ENCODE measurements at regions not wholly inside any gene's neighbourhood (a gene's known extent, or its start where the extent isn't known, plus 50 kb on each side); places are given as distances from the start of the nearest gene placed in this dataset.
"Not testable (repeated sequence)": the region's sequence is repeated elsewhere in the genome, so short reads cannot be mapped to it uniquely, and the experiment has no call there.

DNA sequence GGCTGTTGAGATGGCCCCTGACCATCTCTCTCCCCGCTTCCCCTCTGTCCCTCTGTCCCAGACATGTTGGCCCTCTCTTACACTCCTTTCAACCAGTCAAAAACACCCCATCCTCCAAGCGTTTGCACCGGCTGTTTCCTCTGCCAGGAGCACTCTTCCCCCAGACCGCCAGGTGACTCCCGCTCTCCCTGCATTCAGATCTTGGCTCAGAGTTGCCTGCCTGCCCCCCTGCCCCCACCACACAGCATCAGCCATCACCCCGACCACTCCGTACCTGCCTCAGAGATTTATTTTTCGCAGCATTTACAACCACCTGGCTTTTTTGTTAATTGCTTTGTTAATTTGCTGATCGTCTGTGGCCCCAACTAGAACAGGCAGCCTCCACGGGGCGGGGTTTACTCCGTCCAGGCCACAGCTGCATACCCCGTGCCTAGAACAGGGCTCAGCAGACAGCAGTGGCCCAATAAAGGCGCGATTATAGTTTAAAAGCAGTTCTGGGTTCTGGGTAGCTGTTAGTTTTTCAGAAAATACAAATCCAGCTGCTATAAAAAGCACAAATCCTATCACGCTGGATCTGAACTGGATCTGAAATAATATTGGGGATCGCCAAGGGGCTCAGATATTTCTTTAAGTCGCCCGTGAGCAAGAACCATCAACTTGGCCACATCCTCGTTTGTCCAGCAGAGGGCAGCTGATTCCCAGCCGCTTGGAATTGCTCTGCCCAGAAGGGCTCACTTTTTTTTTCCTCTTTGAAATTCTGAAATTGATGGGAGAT is 173.6 kb downstream of the IRF8 start:
- DNase-seq (ENCODE audit: low read depth in 4 of 4, low spot score in 3 of 4) = peak; percentile 51 to 62 (median 54)

DNA sequence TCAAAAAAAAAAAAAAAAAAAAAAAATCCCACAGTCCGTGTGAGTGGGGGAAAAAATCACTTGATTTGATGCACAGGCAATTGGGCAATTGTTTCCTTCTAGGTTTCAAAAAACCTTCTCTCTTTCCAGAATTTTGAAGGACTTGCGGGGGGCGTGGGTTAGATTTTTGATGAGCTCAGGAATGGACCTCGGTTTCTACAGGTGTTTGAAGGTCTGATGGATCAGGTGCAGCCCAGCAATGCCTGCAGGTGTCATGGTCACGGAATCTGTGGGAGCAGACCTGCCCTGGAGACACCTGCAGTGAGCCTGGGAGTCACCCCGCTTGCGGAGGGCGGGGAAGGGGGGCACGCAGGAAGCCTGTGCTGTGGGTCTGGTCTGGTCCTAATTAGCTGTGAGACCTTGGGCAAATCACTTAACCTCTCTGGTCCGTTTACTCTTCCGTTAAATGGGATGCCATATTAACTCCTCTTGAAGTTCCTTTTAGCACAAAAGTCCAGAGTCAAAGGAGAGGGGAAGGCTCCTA is 174.2 kb downstream of the IRF8 start:
- no peak for DNase-seq (ENCODE audit: low read depth in 4 of 4, low spot score in 3 of 4)

DNA sequence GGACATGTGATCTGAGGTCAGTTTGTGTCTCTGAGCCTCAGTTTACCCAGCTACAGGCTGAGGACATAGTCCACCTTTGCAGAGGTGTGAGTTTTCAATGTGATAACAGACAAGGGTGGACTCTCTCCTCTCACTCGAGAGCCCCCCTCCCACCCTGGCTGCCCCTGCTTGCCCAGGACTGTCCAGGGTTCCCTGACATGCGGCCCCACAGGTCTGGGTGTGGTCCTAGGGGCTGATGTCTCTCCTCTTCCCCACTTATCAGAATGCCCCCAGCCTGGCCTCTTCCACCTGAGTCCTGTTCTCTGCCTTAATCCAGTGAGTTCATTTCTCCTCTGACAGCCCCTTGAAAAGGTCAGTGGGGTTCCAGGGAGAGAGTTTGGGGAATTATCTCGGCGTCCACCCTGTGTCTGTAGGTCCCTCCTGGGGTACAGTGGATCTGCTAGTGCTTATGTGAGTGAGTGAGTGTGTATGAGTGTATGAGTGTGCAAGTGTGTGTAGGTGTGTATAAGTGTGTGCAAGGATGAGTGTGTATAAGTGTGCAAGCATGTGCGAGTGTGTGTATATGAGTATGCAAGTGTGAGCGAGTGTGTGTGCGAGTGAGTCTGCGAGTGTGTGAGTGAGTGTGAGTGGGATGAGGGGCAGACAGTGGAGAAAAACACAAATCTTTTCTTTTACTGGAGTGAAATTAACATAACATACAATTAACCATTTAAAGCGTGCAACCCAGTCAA is 175.0 kb downstream of the IRF8 start:
- DNase-seq (ENCODE audit: low read depth in 4 of 4, low spot score in 3 of 4) = no peak

DNA sequence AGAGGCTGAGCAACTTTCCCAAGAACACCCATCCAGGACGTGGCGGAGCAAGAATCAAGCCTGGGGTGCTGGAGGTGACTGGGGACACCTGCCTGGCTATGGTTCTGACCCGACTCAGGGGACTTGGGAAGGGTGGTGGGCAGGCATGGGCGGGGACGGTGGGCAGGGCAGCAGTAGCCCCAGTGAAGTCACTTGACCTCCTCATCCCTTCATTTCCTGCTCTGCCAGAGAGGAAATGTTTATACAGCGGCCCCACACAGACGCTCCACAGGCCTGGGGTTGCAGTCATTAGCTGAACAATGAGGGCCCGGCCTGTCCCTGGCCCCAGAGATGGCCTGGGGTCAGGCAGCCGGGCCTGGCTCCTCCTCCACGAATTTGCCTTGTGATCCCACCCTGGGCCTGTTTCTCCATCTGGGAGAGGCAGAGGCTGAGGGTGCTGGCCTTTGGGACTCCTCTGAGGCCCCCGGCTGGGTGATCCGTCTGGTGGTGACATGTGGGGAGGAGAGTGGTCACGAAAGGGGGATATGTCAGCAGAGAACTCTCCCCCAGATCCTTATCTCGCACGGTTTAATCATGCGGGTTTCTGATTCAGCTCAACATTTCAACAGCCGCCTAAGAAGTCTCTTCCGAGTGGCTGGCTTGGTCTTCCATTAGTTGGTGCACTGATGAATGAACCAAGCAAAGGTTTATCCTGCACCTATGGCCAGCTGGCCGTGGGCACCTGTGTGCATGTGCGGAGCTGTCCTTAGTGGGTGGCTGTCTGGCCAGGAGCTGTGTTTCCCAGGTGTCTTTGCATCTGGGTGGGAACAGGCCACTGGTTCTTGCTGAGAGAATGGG is 175.9 kb downstream of the IRF8 start:
- no peak for DNase-seq (ENCODE audit: low read depth in 4 of 4, low spot score in 3 of 4)

DNA sequence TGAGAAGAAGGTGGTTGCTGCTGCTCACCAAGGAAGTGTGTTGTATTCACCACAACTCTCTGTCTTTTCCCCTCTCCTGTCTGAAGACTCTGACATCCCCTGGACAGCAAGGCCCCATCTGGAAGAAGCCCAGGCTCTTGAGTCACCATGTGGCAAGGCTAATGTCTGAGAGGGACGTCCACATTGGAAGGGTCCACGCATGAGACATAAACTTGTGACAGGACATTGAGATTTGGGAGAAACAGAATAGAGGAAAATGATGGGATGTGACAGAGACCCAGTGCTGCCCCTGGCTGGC is 176.5 kb downstream of the IRF8 start:
- no peak for DNase-seq (ENCODE audit: low read depth in 4 of 4, low spot score in 3 of 4)

DNA sequence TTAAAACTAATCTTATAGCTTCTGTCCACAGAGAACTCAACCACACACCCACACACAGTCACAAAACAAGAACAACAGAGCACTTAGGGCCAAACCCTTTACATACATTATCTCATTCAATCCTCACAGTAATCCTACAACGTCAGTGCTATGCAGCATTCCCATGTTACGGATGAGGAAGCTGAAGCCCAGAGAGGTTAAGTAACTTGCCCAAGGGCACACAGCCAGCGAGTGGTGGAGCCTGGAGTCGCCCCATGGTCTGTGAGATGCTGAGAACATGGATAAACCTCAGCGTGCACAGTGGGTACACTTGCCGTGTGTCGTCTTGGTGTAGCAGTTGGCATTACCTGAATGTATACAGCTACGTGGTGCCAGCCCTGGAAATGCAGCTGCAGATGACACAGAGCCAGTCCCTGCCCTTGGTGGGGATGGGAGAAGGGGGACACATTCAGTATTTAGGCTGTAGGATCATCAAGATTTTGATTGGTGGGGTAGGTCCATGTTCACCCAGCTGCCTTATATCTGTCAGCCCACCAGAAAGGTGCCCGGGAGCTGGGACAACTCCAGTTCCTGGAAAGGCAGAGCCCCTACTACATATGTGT is 177.0 kb downstream of the IRF8 start:
- DNase-seq (ENCODE audit: low read depth in 4 of 4, low spot score in 3 of 4) = no peak

DNA sequence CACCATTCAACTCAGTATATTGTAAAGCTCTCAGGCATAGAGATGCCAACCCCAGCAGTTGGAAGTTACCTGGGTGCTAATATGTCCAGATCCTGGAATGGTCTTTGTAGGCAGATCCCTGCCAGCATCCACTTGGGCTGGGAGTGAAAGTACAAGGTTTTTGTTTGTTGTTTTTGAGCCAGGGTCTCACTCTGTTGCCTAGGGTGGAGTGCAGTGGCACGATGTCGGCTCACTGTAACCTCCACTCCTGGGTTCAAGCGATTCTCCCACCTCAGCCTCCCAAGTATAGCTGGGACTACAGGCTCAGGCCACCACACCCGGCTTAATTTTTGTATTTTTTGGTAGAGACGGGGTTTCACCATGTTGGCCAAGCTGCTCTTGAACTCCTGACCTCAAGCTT is 177.6 kb downstream of the IRF8 start:
- no peak for DNase-seq (ENCODE audit: low read depth in 4 of 4, low spot score in 3 of 4)

DNA sequence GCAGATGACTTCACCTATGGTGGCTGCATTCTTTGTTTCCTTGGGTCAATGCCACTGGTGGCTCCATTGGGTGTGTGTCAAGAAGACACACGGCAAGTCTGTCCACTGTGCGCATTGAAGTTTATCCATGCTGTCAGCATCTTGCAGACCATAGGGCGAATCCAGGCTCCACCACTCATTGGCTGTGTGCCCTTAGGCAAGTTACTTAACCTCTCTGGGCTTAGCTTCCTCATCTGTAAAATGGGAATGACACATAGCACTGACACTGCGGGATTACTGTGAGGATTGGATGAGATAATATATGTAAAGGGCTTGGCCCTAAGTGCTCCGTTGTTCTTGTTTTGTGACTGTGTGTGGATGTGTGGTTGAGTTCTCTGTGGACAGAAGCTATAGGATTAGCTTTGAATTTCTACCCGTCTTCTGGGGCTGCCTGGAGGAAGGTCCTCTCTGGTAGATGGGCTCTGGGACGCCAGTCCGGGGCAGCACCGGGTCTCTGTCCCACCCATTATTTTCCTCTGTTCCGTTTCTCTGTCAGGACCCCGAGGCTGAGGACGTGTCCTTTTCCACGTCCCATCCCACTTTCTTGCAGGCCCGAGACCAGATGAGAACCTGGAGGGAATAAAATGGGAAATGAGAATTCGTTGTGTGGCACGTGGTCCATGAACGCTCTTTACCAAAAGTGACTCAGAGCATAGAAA is 178.4 kb downstream of the IRF8 start:
- DNase-seq (ENCODE audit: low read depth in 4 of 4, low spot score in 3 of 4) = no peak

DNA sequence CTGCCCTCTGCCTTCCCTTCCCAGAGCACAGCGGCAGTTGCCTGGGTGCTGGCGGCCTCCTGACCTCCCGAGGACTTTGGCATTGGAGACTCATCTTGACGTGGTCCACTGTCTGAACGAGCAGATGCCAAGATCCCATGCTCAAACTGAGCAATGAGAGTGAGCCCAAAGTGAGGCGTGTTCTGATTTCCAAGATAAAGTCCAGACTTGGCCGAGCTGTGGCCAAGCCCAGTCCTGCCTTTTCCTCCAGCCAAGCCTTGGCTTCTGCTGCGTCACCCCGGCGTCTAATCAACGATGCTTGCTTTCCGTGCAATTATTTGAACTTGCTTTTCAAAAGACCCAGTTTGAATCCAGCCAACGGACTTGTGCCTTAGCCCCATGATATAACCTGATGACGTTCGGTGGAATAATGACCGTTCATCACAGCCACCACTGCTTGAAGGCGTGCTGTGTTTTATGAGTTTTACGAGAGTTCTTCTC is 179.2 kb downstream of the IRF8 start:
- no peak for DNase-seq (ENCODE audit: low read depth in 4 of 4, low spot score in 3 of 4)

DNA sequence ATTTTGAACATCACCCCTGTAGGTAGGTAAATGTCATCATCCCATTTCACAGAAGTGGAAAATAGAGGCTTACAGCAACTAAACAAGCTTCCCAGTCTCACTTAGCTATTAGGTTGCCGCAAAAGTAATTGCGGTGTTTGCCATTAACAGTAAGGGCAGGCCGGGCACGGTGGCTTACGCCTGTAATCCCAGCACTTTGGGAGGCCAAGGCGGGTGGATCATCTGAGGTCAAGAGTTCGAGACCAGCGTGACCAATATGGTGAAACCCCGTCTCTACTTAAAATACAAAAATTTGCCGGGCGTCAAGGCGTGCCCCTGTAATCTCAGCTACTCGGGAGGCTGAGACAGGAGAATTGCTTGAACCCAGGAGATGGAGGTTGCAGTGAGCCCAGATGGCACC is 179.7 kb downstream of the IRF8 start:
- not testable (repeated sequence) for DNase-seq (ENCODE audit: low read depth in 4 of 4, low spot score in 3 of 4)

DNA sequence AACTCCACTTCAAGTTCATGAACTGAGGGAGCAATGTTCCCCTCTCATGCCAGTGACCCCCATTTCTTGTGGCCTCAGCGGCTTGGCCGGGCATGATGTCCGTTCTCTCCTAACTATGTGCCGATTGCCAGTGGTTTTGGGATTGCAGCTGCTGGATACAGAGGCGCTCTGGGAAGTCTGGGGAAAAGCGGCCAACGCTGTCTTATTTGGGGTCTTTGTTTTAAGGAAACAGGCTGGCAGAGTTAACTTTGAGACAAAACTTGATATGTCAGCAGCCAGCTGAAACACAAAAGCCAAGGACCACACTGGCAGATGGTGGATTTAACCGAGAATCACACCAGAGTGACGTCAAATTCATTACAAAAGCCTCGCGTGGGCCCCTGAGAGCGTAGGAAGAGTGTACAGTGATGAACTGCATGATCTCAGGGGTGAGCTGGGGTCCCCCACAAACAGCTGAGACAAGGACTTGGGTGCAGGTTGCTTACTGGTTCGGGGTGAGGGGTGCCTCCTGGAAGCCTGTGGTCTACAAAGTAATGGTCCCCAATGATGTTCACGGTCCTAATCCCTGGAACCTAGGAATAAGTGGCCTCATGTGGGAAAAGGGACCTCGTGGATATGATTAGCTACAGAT is 180.4 kb downstream of the IRF8 start:
- DNase-seq (ENCODE audit: low read depth in 4 of 4, low spot score in 3 of 4) = no peak

DNA sequence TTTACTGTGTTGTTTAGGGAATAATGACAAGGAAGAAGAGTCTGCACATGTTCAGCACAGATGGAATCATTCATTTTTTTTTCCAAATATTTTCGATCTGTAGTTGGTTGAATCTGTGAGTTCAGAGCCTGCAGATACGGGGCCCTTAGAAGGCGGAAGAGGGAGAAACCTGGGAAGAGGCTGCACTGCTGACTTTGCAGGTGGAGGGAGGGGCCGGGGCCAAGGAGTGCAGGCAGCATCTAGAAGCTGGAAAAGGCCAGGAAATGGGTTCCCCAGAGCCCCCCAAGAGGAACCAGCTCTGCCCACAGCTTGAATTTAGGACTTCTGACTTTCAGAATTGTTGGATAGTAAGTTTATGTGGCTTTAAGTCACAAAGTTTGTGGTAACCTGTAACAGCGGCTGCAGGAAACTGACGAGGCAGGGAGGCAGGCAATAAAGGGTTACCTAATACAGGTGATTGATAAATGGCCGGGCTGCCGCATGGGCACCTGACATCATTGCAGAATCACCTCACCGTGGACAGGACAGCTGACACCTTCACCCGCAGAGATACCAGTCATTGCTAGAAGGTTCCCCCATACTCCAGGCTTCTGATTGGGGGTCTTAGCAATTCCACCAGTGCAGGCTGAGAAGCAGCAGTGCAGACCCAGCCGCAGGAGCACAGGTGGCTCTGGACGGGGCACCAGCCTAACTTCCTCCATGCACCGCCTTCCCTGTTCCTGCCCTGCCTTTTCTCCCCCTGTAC is 181.3 kb downstream of the IRF8 start:
- DNase-seq (ENCODE audit: low read depth in 4 of 4, low spot score in 3 of 4) = no peak

DNA sequence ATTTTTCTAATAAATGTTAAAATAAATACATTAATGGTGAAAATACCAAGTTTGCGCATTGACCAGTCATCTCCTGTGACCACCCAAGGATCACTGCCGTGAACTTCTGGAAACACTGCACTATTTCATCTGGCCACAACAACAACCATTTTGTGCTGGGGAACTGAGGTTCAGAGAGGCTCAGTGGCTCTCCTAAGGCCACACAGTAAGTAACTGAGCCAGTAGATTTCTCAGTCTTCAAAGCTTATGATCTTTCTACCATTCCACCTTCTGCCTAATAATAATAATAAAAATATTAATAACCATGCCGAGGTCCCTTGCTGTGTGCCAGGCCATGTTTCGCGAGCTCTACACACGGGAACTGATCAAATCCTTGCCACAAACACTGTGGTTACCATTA is 182.0 kb downstream of the IRF8 start:
- DNase-seq (ENCODE audit: low read depth in 4 of 4, low spot score in 3 of 4) = no peak

DNA sequence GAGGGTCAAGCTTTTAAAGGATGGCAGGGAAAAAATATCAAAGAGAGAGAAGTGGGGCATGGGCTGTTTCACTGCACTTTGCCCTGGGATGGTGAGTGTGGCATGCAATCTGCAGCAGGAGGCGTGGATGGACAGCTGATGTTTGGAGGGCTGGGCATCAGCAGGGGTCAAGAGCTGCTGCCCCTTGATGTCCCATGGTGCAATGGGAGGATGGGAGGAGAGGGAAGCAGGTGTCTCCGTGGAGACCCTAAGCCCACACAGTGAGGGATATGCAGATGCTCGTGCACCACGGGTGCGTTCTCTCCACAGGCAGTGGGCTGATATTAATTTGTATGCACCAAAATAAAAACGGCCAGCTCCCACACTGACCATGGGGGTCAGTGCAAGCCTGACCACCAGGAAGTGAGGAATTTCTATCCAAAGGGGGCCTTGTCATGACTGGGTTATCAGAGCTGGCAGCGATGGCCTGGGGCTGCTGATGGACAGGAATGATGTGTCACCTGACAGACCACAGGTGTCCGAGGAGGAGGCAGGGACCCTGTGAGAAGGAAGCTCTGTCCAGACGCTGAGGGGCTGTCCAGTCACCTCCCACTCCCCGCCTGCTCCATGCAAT is 183.6 kb downstream of the IRF8 start:
- DNase-seq (ENCODE audit: low read depth in 4 of 4, low spot score in 3 of 4) = no peak

DNA sequence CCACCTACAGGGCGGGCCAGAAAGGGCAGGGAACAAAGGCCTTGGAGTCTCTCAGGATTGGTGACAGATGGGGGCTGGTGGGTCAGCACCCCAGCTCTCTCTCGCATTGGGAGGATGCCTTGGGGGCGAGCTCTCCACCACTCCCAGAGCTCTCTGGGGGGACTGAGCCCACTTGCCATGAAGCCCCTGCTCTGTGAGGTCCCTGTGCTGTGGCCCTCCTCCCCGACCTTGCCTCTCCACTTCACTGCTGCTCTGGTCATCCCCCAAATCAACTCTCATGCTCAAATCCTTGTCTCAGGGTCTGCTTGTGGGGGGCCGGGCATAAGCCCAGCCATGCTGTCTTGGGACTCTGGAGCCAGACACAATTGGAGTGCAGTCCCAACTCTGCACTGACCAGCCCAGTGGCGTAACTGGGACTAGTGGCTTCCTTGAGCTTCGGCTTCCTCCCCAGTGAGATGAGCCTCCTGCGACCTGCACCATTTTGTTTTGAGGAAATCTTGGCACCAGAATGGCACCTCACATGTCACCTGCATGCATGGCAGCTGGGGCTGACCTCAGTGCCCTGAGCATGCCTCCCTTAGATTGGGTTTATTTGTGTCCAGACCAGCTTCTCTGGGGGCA is 184.5 kb downstream of the IRF8 start:
- DNase-seq (ENCODE audit: low read depth in 4 of 4, low spot score in 3 of 4) = no peak

DNA sequence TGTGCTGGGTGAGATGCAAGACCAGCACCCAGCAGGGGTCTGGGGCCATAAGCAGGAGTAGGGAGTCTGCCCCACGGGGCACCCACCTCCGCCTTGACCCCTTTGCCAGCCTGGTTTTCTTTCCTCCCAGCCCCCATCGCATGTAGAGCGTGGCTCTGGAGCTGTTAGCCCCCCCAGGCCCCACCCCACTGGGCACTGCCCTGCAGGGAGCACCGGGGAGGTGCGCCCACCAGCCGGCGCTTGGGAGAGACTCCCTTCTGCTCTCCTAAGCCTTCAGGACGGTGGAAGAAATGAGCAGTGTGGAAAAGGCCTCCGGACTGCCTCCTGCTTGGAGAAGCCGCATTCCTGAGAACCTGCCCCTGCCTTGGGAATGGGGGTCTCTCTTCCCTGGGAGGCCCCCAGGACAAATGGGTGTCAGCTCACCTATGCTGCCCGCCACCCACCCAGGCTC is 186.2 kb downstream of the IRF8 start:
- no peak for DNase-seq (ENCODE audit: low read depth in 4 of 4, low spot score in 3 of 4)

DNA sequence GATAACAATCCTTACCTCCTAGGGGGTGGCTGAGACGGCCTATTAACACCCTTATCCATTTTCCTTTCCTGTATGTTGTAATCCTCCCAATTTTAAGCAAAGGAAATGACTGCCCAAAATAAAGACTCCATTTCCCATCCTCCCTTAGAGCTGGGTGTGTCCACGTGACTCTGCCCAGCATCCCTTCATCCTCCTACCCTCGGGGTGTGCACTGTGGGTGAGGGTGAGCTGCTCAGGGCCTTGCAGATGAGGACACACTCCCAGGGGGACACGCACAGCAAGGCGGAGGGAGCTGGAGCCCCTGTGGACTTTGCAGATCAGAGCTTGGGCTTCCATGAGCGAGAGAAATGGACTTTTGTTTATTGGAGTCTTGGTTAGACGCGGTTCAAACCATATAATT is 186.8 kb downstream of the IRF8 start:
- DNase-seq (ENCODE audit: low read depth in 4 of 4, low spot score in 3 of 4) = no peak

DNA sequence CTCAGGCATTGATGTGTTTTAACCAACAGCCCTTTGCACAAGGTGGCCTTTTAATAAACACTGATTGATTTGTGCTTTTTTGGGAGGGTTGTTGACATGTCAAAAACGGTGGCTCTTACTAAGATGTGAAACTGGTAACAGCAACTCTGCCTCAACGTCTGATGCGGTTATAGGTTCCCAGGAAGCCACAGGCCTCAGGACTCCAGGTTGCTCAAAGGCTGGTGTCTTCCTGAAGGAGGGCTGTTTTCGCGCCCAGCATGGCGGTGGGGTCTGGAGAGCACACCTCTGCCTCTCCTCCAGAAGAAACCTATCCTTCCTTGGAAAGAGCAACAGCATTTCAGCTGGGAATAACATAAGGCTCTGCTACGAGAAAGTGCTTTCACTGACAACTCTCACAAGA is 187.5 kb downstream of the IRF8 start:
- no peak for DNase-seq (ENCODE audit: low read depth in 4 of 4, low spot score in 3 of 4)
